ENCODE measurements at regions not wholly inside any gene's neighbourhood (a gene's known extent, or its start where the extent isn't known, plus 50 kb on each side); places are given as distances from the start of the nearest gene placed in this dataset.
A peak's percentile ranks its signal among the peaks of the same experiment; 100 is the strongest.

DNA sequence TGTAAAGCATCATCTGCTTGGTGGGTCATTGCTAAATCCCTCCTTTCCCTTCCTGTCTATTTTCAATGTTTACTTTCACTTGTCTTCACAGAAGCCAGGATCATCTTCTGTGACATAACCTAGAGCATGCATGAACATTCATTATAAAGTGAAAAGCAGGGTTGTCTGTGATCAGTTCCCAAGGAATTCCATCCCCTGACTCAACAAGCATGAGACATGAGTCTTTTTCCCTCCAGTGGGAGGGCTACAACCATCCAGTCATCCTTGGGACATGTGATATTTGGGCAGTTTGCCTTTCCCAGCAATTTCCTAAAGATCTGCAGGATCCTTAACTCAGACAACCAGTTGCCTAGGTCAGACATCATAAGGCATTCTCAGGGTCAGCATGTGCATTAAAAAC is 166.3 kb upstream of the TMEM196 start:
- no peak overlapping the region for H3K27ac ChIP-seq (ENCODE audit: insufficient read depth, low read depth, low read length)
- no peaks in the 10 kb centered on the region for H3K79me2 ChIP-seq (ENCODE audit: control insufficient read depth, insufficient read depth, low read length)
- no peaks in the 10 kb centered on the region for H3K4me1 ChIP-seq (ENCODE audit: control insufficient read depth, extremely low read depth, insufficient read depth, low read length)
- no peaks in the 10 kb centered on the region for H3K36me3 ChIP-seq (ENCODE audit: control insufficient read depth in 2 of 2, extremely low read depth in 1 of 2, insufficient read depth in 2 of 2, low read length in 2 of 2)
- no peaks in the 10 kb centered on the region for H3K9me3 ChIP-seq (replicated peaks; ENCODE audit: control insufficient read depth, insufficient read depth, low read length)
- no TSS peak for BruUV-seq (replicated peaks)
- H3K4me2 ChIP-seq (ENCODE audit: insufficient read depth, low read length), result no peak overlapping the region
- H3K9ac ChIP-seq (replicated peaks; ENCODE audit: extremely low read depth, insufficient read depth, low read length), result no peak overlapping the region
- no peak for DNase-seq (ENCODE audit: low read depth, low spot score)
- TF ChIP-seq MYC (IDR thresholded peaks at IDR 0.05; ENCODE audit: low read depth, low read length), result no peak
- TF ChIP-seq POLR2AphosphoS5 (IDR thresholded peaks at IDR 0.05; ENCODE audit: insufficient read depth, low read depth, low read length), result no peak
- TF ChIP-seq FOS (IDR thresholded peaks at IDR 0.05; ENCODE audit: borderline replicate concordance, insufficient read depth, low read length), result peak; percentile 19
- no peak for FAIRE-seq
- no peaks in the 10 kb centered on the region for H3K27me3 ChIP-seq (ENCODE audit: control insufficient read depth in 2 of 2, insufficient read depth in 2 of 2, low read length in 2 of 2)
- intact Hi-C loops (cut with micrococcal nuclease) (no loop called here), dilution Hi-C loops (cut with MboI; ENCODE audit: extremely low pct_ligation_motif_present, low sequenced_read_pairs) (no loop called here)
- no peak overlapping the region for H3K4me3 ChIP-seq (replicated peaks in 1 of 3; ENCODE audit: insufficient read depth in 1 of 3, low read depth in 1 of 3, low read length in 3 of 3)
- POLR2A ChIA-PET, result no interaction called here
- no peaks in the 10 kb centered on the region for H3K9me1 ChIP-seq (replicated peaks; ENCODE audit: control insufficient read depth, extremely low read depth, insufficient read depth, low read length)
- no peak overlapping the region for H2AFZ ChIP-seq (ENCODE audit: low read depth, low read length)
- no peaks in the 10 kb centered on the region for H4K20me1 ChIP-seq (replicated peaks; ENCODE audit: control insufficient read depth, extremely low read depth, insufficient read depth, low read length)
- CTCF ChIA-PET, result no interaction called here

DNA sequence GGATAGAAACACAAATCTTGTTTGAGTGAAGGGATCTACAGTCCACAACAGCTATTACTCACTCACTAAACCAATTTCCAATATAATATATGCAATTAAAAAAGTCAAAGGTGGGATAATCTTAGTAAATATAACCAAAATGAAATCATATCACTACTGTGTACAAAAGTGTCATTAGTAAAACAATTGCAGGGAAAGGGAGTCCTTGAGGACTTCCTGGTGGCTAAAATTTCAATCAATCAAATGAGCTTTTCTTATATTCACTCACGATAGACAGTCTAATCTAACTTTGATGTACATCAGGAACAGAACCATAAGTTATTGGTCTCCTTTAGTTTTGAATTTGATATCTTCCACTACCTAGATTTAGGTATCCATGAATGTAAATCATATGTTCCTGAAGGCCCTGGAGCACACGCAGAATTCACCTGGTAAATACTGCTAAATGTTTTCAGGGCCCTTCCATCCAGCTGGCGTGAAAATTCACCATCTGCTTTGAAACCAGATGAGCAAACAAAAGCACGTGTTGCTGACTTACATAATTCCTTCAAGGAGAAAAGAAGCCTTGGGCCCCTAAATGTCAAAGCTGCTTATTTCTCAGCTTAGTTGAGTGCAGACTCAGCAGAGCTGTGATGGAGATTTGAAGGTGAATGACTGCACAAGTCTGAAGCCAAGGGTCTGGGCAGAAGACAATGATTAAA is 159.3 kb upstream of the TMEM196 start:
- CTCF ChIA-PET, result interaction anchor here (0.5 to 1.2 kb wide), 2 partner anchors 14 to 37 kb away, joined by 3 to 4 read pairs; no protein-coding TSS in a partner anchor
- Histone ChIP-seq H4K20me1 (replicated peaks; ENCODE audit: control insufficient read depth, extremely low read depth, insufficient read depth, low read length) (no peaks in the 10 kb centered on the region), H3K4me2 (ENCODE audit: insufficient read depth, low read length) (no peak overlapping the region), H3K36me3 (ENCODE audit: control insufficient read depth in 2 of 2, extremely low read depth in 1 of 2, insufficient read depth in 2 of 2, low read length in 2 of 2) (no peaks in the 10 kb centered on the region), H3K27me3 (ENCODE audit: control insufficient read depth in 2 of 2, insufficient read depth in 2 of 2, low read length in 2 of 2) (no peaks in the 10 kb centered on the region), H3K4me1 (ENCODE audit: control insufficient read depth, extremely low read depth, insufficient read depth, low read length) (no peaks in the 10 kb centered on the region), H3K27ac (ENCODE audit: insufficient read depth, low read depth, low read length) (no peak overlapping the region), H3K9ac (replicated peaks; ENCODE audit: extremely low read depth, insufficient read depth, low read length) (no peak overlapping the region), H3K79me2 (ENCODE audit: control insufficient read depth, insufficient read depth, low read length) (no peaks in the 10 kb centered on the region), H3K4me3 (replicated peaks in 1 of 3; ENCODE audit: insufficient read depth in 1 of 3, low read depth in 1 of 3, low read length in 3 of 3) (no peak overlapping the region), H2AFZ (ENCODE audit: low read depth, low read length) (no peak overlapping the region), H3K9me1 (replicated peaks; ENCODE audit: control insufficient read depth, extremely low read depth, insufficient read depth, low read length) (no peaks in the 10 kb centered on the region), H3K9me3 (replicated peaks; ENCODE audit: control insufficient read depth, insufficient read depth, low read length) (no peaks in the 10 kb centered on the region)
- no peak for DNase-seq (ENCODE audit: low read depth, low spot score)
- dilution Hi-C loops (cut with MboI; ENCODE audit: extremely low pct_ligation_motif_present, low sequenced_read_pairs), result no loop called here
- no peak for TF ChIP-seq POLR2AphosphoS5 (IDR thresholded peaks at IDR 0.05; ENCODE audit: insufficient read depth, low read depth, low read length)
- no peak for TF ChIP-seq GATA2 (IDR thresholded peaks at IDR 0.05; ENCODE audit: insufficient read depth, insufficient read length, low read depth, low read length)
- TF ChIP-seq FOS (IDR thresholded peaks at IDR 0.05; ENCODE audit: borderline replicate concordance, insufficient read depth, low read length), result no peak
- intact Hi-C loops (cut with micrococcal nuclease), result no loop called here
- no peak for FAIRE-seq
- BruUV-seq (replicated peaks), result no TSS peak
- POLR2A ChIA-PET, result no interaction called here
